ENCODE measurements at regions not wholly inside any gene's neighbourhood (a gene's known extent, or its start where the extent isn't known, plus 50 kb on each side); places are given as distances from the start of the nearest gene placed in this dataset.

- no peak overlapping the region for H3K4me3 ChIP-seq (ENCODE audit: low read depth, low read length)
- DNase-seq (ENCODE audit: low read depth): no peak
- no peak for TF ChIP-seq CTCF (conservative IDR thresholded peaks at IDR 0.05; ENCODE audit: low read depth, low read length)
Observed at GRCh38 chr9:104258296-104259011, 164.3 kb downstream of the SMC2 start.

- no peak for DNase-seq (ENCODE audit: low read depth)
- TF ChIP-seq CTCF (conservative IDR thresholded peaks at IDR 0.05; ENCODE audit: low read depth, low read length): no peak
- no peak overlapping the region for H3K4me3 ChIP-seq (ENCODE audit: low read depth, low read length)
Observed at GRCh38 chr9:104260004-104260403, 165.9 kb downstream of the SMC2 start.

- no peak for TF ChIP-seq CTCF (conservative IDR thresholded peaks at IDR 0.05; ENCODE audit: low read depth, low read length)
- no peak for DNase-seq (ENCODE audit: low read depth)
- H3K4me3 ChIP-seq (ENCODE audit: low read depth, low read length): no peak overlapping the region
Observed at GRCh38 chr9:104263942-104264341, 169.8 kb downstream of the SMC2 start.

- no peak overlapping the region for H3K4me3 ChIP-seq (ENCODE audit: low read depth, low read length)
- TF ChIP-seq CTCF (conservative IDR thresholded peaks at IDR 0.05; ENCODE audit: low read depth, low read length): no peak
- no peak for DNase-seq (ENCODE audit: low read depth)
Observed at GRCh38 chr9:104264431-104264830, 170.3 kb downstream of the SMC2 start.

GRCh38 chr9:104269374-104269773, 175.3 kb downstream of the SMC2 start:
- H3K4me3 ChIP-seq (ENCODE audit: low read depth, low read length): no peak overlapping the region
- no peak for DNase-seq (ENCODE audit: low read depth)
- TF ChIP-seq CTCF (conservative IDR thresholded peaks at IDR 0.05; ENCODE audit: low read depth, low read length): no peak

GRCh38 chr9:104269996-104270963, 176.2 kb downstream of the SMC2 start:
- TF ChIP-seq CTCF (conservative IDR thresholded peaks at IDR 0.05; ENCODE audit: low read depth, low read length): no peak
- DNase-seq (ENCODE audit: low read depth): no peak

More at GRCh38 chr9:104269996-104270963, 176.2 kb downstream of the SMC2 start:
- no peak overlapping the region for H3K4me3 ChIP-seq (ENCODE audit: low read depth, low read length)

Measured in choroid plexus epithelial cell (primary cell).